ENCODE measurements at regions not wholly inside any gene's neighbourhood (a gene's known extent, or its start where the extent isn't known, plus 50 kb on each side); places are given as distances from the start of the nearest gene placed in this dataset.

DNA sequence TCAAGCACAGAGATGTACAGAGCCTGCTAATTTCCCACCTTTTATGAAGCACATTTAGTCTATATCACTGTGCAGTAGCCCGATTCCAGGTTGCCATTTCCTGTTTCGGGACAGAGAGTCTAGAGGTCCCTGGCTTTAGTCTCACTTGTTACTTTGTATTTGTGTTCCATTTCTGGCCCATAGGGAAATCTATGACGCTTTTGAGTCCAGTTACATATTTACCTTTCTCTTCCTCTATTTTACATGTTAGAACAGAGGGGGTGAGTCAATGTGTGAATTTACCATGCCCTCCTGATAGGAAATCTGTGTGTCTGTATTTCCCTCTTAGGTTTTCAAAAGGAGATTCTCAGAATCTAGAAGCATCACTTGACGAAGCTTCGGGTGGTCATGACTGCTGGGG, 227.1 kb upstream of the ZFHX3 start:
- H3K9ac ChIP-seq (ENCODE audit: low read depth, low read length): no peak overlapping the region
- H3K36me3 ChIP-seq (ENCODE audit: insufficient read depth, low read length): no peaks in the 10 kb centered on the region
- peaks cover 15% of the 10 kb centered on the region for H3K27me3 ChIP-seq (ENCODE audit: control insufficient read depth, insufficient read depth, low read length)
- H3K4me3 ChIP-seq (ENCODE audit: low read length): no peak overlapping the region
- H3K4me2 ChIP-seq (ENCODE audit: low read length): no peak overlapping the region
- H3K9me3 ChIP-seq (replicated peaks; ENCODE audit: low read length): no peaks in the 10 kb centered on the region
- H3K4me1 ChIP-seq (ENCODE audit: control insufficient read depth, insufficient read depth, low read length): no peaks in the 10 kb centered on the region

DNA sequence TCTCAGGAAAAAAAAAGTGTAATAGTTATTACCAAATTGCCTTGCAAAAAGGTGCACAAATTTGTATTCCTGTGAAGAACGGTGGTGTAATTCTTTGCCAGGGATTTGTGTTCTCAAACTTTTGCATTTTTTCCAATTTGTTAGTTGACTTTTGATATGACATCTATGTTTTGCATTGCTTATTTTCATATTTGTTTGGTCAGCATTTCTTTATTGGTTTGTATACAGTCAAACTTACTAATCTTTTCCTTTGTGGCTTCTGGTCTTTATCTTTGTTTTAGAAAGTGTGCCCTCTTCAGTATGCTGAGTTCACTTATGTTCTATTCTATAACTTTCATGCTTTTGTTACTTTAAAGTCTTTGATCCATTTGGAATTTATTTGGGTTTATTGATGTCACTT, 226.2 kb upstream of the ZFHX3 start:
- H3K4me1 ChIP-seq (ENCODE audit: control insufficient read depth, insufficient read depth, low read length): no peaks in the 10 kb centered on the region
- H3K9me3 ChIP-seq (replicated peaks; ENCODE audit: low read length): no peaks in the 10 kb centered on the region
- peaks cover 17% of the 10 kb centered on the region for H3K27me3 ChIP-seq (ENCODE audit: control insufficient read depth, insufficient read depth, low read length)
- H3K4me2 ChIP-seq (ENCODE audit: low read length): no peak overlapping the region
- H3K4me3 ChIP-seq (ENCODE audit: low read length): no peak overlapping the region
- H3K36me3 ChIP-seq (ENCODE audit: insufficient read depth, low read length): no peaks in the 10 kb centered on the region
- H3K9ac ChIP-seq (ENCODE audit: low read depth, low read length): no peak overlapping the region

DNA sequence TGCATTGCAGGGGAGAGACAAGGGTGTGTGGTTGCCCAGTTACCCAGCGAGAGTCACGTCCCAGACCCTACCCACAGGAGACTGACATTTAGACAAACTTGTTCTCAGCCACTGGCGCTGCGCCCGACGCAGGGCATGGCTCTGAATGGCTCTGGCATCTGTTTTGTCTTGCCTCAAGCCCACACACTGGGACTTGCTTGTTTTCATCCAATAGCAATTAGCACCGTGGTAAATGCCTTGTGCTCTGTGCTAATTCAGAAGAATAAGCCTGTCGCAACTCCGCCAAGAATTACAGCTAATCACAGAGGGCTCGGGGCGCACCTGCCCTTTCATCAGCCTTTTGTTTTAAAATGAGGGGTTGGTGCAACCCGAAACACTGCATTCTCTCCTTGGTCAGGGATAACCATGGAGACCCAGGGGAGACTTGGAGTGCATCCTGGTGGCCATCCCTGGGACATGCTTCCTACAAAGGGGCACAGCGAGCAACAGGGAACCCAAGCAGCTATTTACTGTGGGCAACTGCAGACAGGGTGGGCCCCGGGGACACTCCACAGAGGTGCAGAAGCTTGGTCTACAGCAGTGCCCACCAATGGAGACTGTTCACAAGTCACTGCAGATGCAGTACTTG, 220.6 kb upstream of the ZFHX3 start:
- no peak overlapping the region for H3K9ac ChIP-seq (ENCODE audit: low read depth, low read length)
- no peak overlapping the region for H3K4me3 ChIP-seq (ENCODE audit: low read length)
- no peaks in the 10 kb centered on the region for H3K4me1 ChIP-seq (ENCODE audit: control insufficient read depth, insufficient read depth, low read length)
- H3K36me3 ChIP-seq (ENCODE audit: insufficient read depth, low read length): no peaks in the 10 kb centered on the region
- H3K27me3 ChIP-seq (ENCODE audit: control insufficient read depth, insufficient read depth, low read length): peaks cover 39% of the 10 kb centered on the region
- H3K9me3 ChIP-seq (replicated peaks; ENCODE audit: low read length): no peaks in the 10 kb centered on the region
- no peak overlapping the region for H3K4me2 ChIP-seq (ENCODE audit: low read length)

DNA sequence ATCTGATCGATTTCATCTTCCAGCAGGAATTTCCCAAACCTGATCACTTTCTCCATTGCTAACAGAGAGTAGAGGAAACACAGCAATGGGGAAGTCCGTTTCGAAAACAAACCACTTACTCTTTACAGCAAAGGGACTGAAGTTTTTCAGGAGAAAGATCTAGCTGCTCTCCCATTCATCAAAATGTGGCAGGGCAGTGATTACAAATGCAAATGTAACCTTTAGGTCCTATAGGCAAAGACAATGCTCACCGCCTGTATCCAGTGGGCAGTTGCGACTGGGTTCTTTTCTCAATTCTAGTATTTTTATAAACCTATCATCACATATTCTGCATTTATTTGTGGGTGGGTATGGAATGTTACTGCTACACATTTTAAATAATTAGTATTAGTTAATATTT, 218.0 kb upstream of the ZFHX3 start:
- Histone ChIP-seq H3K9ac (ENCODE audit: low read depth, low read length) (no peak overlapping the region), H3K4me2 (ENCODE audit: low read length) (no peak overlapping the region), H3K36me3 (ENCODE audit: insufficient read depth, low read length) (no peaks in the 10 kb centered on the region), H3K4me1 (ENCODE audit: control insufficient read depth, insufficient read depth, low read length) (no peaks in the 10 kb centered on the region), H3K4me3 (ENCODE audit: low read length) (no peak overlapping the region), H3K27me3 (ENCODE audit: control insufficient read depth, insufficient read depth, low read length) (peaks cover 30% of the 10 kb centered on the region), H3K9me3 (replicated peaks; ENCODE audit: low read length) (no peaks in the 10 kb centered on the region)

DNA sequence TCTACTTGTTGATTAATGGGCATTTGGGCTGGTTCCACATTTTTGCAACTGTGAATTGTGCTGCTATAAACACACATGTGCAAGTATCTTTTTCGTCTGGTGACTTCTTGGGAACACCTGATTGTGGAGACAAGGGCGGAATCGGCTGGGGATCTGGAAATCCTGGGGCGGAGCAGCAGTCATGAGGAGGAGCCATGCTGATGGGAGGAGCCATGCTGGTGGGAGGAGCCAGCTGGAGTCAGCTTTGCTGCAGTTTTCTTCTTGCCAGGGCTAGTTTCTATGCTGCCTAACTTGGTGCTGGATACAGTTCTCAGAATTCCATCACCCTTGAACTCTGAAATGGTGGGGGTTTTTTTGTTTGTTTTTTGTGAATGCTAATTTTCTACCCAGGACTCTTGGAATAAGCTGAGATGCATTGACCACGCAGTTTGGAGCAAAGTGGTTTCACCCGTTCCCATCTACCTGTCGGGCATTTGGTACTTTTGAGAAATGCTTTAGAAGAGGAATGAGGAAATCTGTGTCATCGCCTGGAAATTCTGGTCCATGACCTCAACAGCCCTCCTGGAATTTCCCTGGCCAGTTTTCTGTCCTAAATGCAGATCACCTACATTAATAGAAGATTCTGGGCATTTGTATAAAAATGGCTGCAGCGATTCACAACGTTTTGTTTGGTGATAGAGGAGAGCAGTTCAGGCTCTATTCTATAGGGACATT, 217.4 kb upstream of the ZFHX3 start:
- H3K36me3 ChIP-seq (ENCODE audit: insufficient read depth, low read length): no peaks in the 10 kb centered on the region
- no peaks in the 10 kb centered on the region for H3K4me1 ChIP-seq (ENCODE audit: control insufficient read depth, insufficient read depth, low read length)
- H3K9ac ChIP-seq (ENCODE audit: low read depth, low read length): no peak overlapping the region
- no peak overlapping the region for H3K4me3 ChIP-seq (ENCODE audit: low read length)
- no peak overlapping the region for H3K4me2 ChIP-seq (ENCODE audit: low read length)
- H3K9me3 ChIP-seq (replicated peaks; ENCODE audit: low read length): no peaks in the 10 kb centered on the region
- H3K27me3 ChIP-seq (ENCODE audit: control insufficient read depth, insufficient read depth, low read length): peaks cover 26% of the 10 kb centered on the region

DNA sequence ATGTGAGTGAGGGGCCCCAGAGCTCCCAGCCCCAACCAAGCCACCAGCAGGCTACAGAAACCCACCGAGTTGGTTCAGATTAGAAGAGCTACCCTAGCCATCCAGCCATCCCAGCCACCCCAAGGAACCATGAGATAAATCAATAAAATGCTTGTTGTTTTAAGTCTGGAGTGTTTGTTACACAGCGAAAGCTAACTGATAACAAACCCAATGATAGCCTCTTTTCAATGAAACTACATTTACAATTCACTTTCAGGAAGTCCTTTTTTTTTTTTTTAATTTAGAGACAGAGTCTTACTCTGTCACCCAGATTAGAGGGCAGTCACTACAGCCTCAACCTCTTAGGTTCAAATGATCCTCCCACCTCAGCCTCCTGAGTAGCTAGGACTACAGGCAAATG, 215.0 kb upstream of the ZFHX3 start:
- no peak overlapping the region for H3K4me3 ChIP-seq (ENCODE audit: low read length)
- H3K4me2 ChIP-seq (ENCODE audit: low read length): no peak overlapping the region
- no peaks in the 10 kb centered on the region for H3K9me3 ChIP-seq (replicated peaks; ENCODE audit: low read length)
- no peak overlapping the region for H3K9ac ChIP-seq (ENCODE audit: low read depth, low read length)
- peaks cover 12% of the 10 kb centered on the region for H3K27me3 ChIP-seq (ENCODE audit: control insufficient read depth, insufficient read depth, low read length)
- no peaks in the 10 kb centered on the region for H3K36me3 ChIP-seq (ENCODE audit: insufficient read depth, low read length)
- no peaks in the 10 kb centered on the region for H3K4me1 ChIP-seq (ENCODE audit: control insufficient read depth, insufficient read depth, low read length)

DNA sequence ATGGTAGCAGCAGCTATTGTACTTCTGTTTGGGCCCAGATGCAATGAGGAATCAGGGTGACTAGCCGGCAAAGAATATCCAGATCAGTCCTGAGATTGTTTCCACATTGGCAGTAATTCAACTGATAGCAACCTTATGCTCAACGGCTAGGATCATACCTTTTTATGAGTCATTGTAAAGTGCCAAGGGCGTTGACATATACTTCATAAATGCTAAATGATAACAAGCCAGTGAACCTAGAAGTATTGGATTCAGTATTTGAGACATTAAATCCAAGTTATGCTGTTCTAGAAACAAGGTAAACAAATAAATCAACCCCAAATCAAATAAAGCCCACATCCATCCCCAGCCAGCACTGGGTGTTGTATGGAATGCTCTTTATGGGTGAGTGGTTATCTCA, 207.1 kb upstream of the ZFHX3 start:
- no peaks in the 10 kb centered on the region for H3K36me3 ChIP-seq (ENCODE audit: insufficient read depth, low read length)
- no peak overlapping the region for H3K4me3 ChIP-seq (ENCODE audit: low read length)
- no peaks in the 10 kb centered on the region for H3K9me3 ChIP-seq (replicated peaks; ENCODE audit: low read length)
- no peaks in the 10 kb centered on the region for H3K4me1 ChIP-seq (ENCODE audit: control insufficient read depth, insufficient read depth, low read length)
- H3K9ac ChIP-seq (ENCODE audit: low read depth, low read length): no peak overlapping the region
- no peak overlapping the region for H3K4me2 ChIP-seq (ENCODE audit: low read length)
- peaks cover 8% of the 10 kb centered on the region for H3K27me3 ChIP-seq (ENCODE audit: control insufficient read depth, insufficient read depth, low read length)

DNA sequence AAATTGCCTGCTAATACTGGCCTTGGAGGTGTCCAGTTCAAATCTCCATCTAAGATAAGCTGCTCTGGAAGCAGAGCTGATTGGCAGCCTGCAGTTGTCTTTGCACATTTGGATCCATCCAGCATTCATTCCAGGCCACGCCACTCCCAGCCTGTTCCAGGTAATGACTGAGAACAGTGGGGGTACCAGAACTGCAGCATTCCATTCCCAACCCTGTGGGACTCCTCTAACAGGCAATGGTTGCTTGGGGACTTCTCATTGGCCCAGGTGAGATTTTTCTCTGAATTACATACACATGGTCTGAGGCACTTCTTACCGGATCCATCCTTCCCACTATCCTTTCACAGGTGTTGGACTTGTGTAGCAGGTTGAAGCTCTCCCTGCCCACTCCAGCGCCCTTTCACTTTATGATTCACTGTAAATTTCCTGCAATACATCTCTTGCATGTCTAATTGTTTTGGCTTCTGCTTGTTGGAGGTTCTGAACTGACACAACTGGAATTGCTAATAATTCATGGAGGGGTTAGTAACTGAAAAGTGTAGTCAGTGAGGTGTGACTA, 206.1 kb upstream of the ZFHX3 start:
- no peaks in the 10 kb centered on the region for H3K9me3 ChIP-seq (replicated peaks; ENCODE audit: low read length)
- no peak overlapping the region for H3K9ac ChIP-seq (ENCODE audit: low read depth, low read length)
- no peaks in the 10 kb centered on the region for H3K4me1 ChIP-seq (ENCODE audit: control insufficient read depth, insufficient read depth, low read length)
- no peak overlapping the region for H3K4me2 ChIP-seq (ENCODE audit: low read length)
- H3K36me3 ChIP-seq (ENCODE audit: insufficient read depth, low read length): no peaks in the 10 kb centered on the region
- H3K27me3 ChIP-seq (ENCODE audit: control insufficient read depth, insufficient read depth, low read length): peaks cover 8% of the 10 kb centered on the region
- H3K4me3 ChIP-seq (ENCODE audit: low read length): no peak overlapping the region

DNA sequence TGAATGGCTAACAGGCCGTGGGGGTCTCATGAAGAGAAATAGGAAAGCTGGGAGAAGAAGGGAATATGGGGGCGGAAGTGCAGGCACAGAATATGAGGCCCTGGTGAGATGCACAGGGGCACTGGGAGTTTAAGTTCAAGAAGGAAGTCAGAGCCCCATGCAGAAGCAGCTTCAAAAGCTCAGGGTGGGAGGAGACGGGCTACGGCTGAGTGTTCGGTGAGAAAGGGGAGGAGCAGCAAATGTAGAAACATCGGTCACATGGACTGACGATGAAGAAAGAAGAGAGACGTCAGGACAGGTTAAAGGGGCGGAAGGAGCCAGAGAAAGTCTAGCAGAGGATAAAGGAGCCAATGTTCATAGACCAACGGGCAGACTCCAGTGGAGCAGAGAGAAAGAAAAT, 204.5 kb upstream of the ZFHX3 start:
- Histone ChIP-seq H3K4me2 (ENCODE audit: low read length) (no peak overlapping the region), H3K4me3 (ENCODE audit: low read length) (no peak overlapping the region), H3K36me3 (ENCODE audit: insufficient read depth, low read length) (no peaks in the 10 kb centered on the region)

DNA sequence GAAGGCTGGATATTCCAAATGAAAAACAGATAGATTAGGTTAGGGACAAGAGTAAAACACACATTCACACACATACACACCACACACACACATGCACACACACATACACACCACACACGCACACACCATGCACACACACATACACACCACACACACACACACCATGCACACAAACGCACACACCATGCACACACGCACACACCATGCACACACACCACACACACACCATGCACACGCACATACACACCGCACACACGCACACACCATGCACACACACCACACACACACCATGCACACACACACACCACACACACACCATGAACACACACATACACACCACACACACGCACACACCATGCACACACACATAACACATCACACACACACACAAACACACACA, 203.7 kb upstream of the ZFHX3 start:
- Histone ChIP-seq H3K4me2 (ENCODE audit: low read length) (no peak overlapping the region), H3K36me3 (ENCODE audit: insufficient read depth, low read length) (no peaks in the 10 kb centered on the region), H3K4me1 (ENCODE audit: control insufficient read depth, insufficient read depth, low read length) (no peaks in the 10 kb centered on the region), H3K9me3 (replicated peaks; ENCODE audit: low read length) (no peaks in the 10 kb centered on the region), H3K9ac (ENCODE audit: low read depth, low read length) (no peak overlapping the region), H3K27me3 (ENCODE audit: control insufficient read depth, insufficient read depth, low read length) (peaks cover 8% of the 10 kb centered on the region), H3K4me3 (ENCODE audit: low read length) (no peak overlapping the region)

More for the DNA sequence above, 204.5 kb upstream of the ZFHX3 start:
- no peaks in the 10 kb centered on the region for H3K9me3 ChIP-seq (replicated peaks; ENCODE audit: low read length)
- H3K9ac ChIP-seq (ENCODE audit: low read depth, low read length): no peak overlapping the region
- no peaks in the 10 kb centered on the region for H3K4me1 ChIP-seq (ENCODE audit: control insufficient read depth, insufficient read depth, low read length)
- peaks cover 8% of the 10 kb centered on the region for H3K27me3 ChIP-seq (ENCODE audit: control insufficient read depth, insufficient read depth, low read length)

DNA sequence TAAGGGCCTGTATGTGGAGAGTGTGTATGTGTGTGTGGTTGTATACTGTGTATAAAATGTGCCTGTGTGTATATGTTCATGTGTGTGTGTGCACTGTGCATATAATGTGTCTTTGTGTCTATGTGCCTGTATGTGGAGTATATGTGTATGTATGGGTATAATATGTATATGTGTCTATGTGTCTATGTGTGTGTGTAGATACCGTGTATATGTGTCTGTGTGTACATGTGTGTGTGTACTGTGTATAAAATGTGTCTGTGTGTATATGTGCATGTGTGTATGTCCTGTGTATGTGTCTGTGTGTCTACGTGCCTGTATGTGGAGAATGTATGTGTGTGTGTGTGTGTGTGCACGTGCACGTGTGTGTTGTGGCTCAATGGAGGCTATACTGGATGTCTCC, 200.4 kb upstream of the ZFHX3 start:
- Histone ChIP-seq H3K9ac (ENCODE audit: low read depth, low read length) (no peak overlapping the region), H3K36me3 (ENCODE audit: insufficient read depth, low read length) (no peaks in the 10 kb centered on the region), H3K4me2 (ENCODE audit: low read length) (no peak overlapping the region), H3K9me3 (replicated peaks; ENCODE audit: low read length) (no peaks in the 10 kb centered on the region), H3K27me3 (ENCODE audit: control insufficient read depth, insufficient read depth, low read length) (peaks cover 22% of the 10 kb centered on the region), H3K4me3 (ENCODE audit: low read length) (no peak overlapping the region), H3K4me1 (ENCODE audit: control insufficient read depth, insufficient read depth, low read length) (no peaks in the 10 kb centered on the region)

DNA sequence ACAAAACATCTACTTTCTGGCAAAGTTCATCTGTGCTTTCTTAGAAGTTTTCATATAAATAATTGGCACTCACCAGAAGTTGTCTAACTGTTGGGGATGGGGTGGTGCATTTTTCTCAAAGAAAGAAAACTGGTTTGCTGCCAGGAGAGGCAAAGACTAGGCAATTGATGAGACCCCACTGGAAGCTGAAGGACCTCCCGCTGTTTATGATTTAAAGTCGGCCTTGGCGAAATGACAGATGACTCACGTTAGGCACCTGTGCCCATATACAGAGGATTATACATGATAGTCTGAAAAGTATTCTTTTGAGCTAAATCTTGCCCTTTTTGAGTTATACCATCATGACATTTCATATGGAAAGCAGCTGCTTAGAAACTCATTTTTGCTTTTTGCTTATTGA, 193.0 kb upstream of the ZFHX3 start:
- Histone ChIP-seq H3K4me1 (ENCODE audit: control insufficient read depth, insufficient read depth, low read length) (no peaks in the 10 kb centered on the region), H3K9me3 (replicated peaks; ENCODE audit: low read length) (no peaks in the 10 kb centered on the region), H3K4me3 (ENCODE audit: low read length) (no peak overlapping the region), H3K36me3 (ENCODE audit: insufficient read depth, low read length) (no peaks in the 10 kb centered on the region), H3K9ac (ENCODE audit: low read depth, low read length) (no peak overlapping the region), H3K4me2 (ENCODE audit: low read length) (no peak overlapping the region), H3K27me3 (ENCODE audit: control insufficient read depth, insufficient read depth, low read length) (peaks cover 41% of the 10 kb centered on the region)
